Suprapubic skin (tissue), 4 donors: ENCODE measurements at regions not wholly inside any gene's neighbourhood (a gene's known extent, or its start where the extent isn't known, plus 50 kb on each side); places are given as distances from the start of the nearest gene placed in this dataset.

Experiments used
- DNase-seq, 2 donors: peaks; one replicate each; pipeline ENCODE4 v3.0.0-alpha.2; 2019; ENCODE audit warnings: low spot score in 2 of 2
- H3K27ac ChIP-seq: fragments of 200-600 bp; sonication (generic); one replicate; pipeline ENCODE4 v1.5.1; 2019
- H3K27me3 ChIP-seq: fragments of 200-600 bp; sonication (generic); one replicate; pipeline ENCODE4 v1.5.1; 2019
- H3K36me3 ChIP-seq: fragments of 200-600 bp; sonication (generic); one replicate; pipeline ENCODE4 v1.5.1; 2019
- H3K4me1 ChIP-seq: fragments of 200-600 bp; sonication (generic); one replicate; pipeline ENCODE4 v1.5.1; 2019
- H3K4me3 ChIP-seq: fragments of 200-600 bp; sonication (generic); one replicate; pipeline ENCODE4 v1.5.1; 2019; ENCODE audit warnings: mild to moderate bottlenecking
- H3K9me3 ChIP-seq: fragments of 200-600 bp; sonication (generic); one replicate; pipeline ENCODE4 v1.5.1; 2019
- EP300 ChIP-seq: sonication (generic); formaldehyde crosslinking; IDR thresholded peaks from one replicate; pipeline ENCODE4 v1.6.1; 2017; ENCODE audit warnings: antibody characterized with exemption
- POLR2A ChIP-seq, 2 donors: fragments of 450-650 bp; IDR thresholded peaks; one replicate each; pipeline ENCODE4 v1.6.1; 2017; ENCODE audit warnings: antibody characterized with exemption in 2 of 2, mild to moderate bottlenecking in 2 of 2, moderate library complexity in 2 of 2
- POLR2AphosphoS5 ChIP-seq, 3 donors: sonication (generic); formaldehyde crosslinking; IDR thresholded peaks; one replicate each; pipeline ENCODE4 v1.6.1; 2017; ENCODE audit warnings: antibody characterized with exemption in 3 of 3
- WGBS: methylation state at CpG from one replicate; pipeline ENCODE4 v1.1.5; 2018; 5-methylcytosine and 5-hydroxymethylcytosine counted together
- TF ChIP-seq, protein P1 (sequence below), 2 donors: fragments of 200-600 bp in 1 of 2; fragments of 450-650 bp in 1 of 2; sonication (generic) in 1 of 2; IDR thresholded peaks; one replicate each; pipeline ENCODE4 v1.5.1; 2016 to 2019; ENCODE audit warnings: antibody characterized with exemption in 2 of 2, mild to moderate bottlenecking in 1 of 2, moderate library complexity in 1 of 2

DNA sequence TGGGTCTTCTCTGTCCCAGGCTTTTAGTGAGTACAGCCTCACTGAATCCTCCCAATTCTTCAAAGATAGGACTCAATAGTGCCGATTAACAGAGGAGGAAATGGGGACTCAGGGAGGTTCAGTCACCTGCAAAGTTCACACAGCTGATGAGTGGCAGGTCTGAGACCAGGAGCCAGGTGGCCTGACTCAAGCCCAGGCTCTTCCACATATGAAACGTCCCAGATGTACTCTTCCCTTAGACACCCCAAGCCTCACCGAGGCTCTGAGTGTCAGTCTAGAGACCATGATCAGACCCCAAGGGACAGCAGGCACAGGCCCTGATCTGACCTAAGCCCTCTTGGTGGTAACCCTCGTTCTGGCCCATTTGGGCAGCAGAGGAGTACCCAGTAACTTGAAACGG lies 115.2 kb downstream of the INHBB start:
- WGBS: 93% methylated on average over 4 of the region's 5 CpGs
- H3K27ac ChIP-seq: no peak overlapping the region
- no peaks in the 10 kb centered on the region for H3K9me3 ChIP-seq

DNA sequence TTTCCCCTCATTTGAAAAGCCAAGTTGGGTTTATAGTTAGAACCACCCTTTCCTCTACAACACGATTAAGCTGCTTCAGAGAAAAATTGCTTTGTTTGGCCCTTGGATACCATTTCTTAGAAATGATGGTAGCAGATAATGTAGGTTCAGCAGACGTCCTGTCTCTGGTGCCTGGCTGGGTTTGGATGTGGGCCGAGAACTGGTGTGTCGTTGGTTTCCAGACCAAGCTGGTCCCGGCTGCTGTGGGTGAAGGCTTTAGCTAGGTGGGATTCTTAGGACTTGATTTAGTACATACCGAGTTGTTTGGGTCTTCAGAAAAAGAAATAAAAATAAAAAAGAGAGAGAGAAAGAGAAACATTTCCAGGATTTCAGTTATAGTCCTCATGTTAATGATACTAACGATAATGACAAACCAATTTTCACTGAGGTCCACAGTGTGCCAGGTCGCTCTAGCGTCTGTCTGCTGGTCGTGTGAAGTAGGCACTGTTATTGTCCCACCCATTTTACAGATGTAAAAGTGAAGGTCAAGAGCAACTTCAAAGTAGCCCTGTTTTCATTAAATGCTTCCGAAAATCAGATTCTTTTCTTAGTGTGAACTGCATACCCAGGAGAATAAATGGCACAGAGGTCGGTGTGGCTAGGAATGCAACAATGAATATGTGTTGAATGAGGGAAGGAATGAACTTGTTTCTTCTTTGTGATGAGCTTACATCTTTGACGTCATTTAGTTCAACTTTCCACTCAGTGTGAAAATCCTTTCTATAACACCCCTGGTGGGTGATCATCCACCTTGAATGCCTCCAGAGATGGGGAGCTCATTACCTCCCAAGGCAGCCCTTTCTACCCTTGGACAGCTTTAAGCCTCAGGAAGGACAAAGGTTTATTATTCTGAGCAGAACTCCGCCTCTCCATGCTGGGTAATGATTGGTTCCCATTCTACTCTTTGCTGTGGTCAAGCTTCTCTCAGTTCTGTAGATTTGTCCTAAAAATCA lies 115.9 kb downstream of the INHBB start:
- H3K27me3 ChIP-seq: no peaks in the 10 kb centered on the region
- no peak overlapping the region for H3K27ac ChIP-seq
- H3K36me3 ChIP-seq: no peaks in the 10 kb centered on the region
- no peaks in the 10 kb centered on the region for H3K9me3 ChIP-seq
- peaks cover 7% of the 10 kb centered on the region for H3K4me1 ChIP-seq
- no peak for TF ChIP-seq EP300
- TF ChIP-seq, protein P1, sequence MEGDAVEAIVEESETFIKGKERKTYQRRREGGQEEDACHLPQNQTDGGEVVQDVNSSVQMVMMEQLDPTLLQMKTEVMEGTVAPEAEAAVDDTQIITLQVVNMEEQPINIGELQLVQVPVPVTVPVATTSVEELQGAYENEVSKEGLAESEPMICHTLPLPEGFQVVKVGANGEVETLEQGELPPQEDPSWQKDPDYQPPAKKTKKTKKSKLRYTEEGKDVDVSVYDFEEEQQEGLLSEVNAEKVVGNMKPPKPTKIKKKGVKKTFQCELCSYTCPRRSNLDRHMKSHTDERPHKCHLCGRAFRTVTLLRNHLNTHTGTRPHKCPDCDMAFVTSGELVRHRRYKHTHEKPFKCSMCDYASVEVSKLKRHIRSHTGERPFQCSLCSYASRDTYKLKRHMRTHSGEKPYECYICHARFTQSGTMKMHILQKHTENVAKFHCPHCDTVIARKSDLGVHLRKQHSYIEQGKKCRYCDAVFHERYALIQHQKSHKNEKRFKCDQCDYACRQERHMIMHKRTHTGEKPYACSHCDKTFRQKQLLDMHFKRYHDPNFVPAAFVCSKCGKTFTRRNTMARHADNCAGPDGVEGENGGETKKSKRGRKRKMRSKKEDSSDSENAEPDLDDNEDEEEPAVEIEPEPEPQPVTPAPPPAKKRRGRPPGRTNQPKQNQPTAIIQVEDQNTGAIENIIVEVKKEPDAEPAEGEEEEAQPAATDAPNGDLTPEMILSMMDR (IDR thresholded peaks at IDR 0.05): no peak
- no peak for TF ChIP-seq POLR2AphosphoS5 (IDR thresholded peaks at IDR 0.05)
- no peak for TF ChIP-seq POLR2A (IDR thresholded peaks at IDR 0.05)
- WGBS: 74% methylated on average over 14 of the region's 14 CpGs
- no peak overlapping the region for H3K4me3 ChIP-seq
- DNase-seq: no peak

More for the DNA sequence above, 115.2 kb downstream of the INHBB start:
- no peaks in the 10 kb centered on the region for H3K36me3 ChIP-seq
- no peaks in the 10 kb centered on the region for H3K27me3 ChIP-seq
- DNase-seq: no peak
- TF ChIP-seq POLR2AphosphoS5 (IDR thresholded peaks at IDR 0.05) (no peak), POLR2A (IDR thresholded peaks at IDR 0.05) (no peak), EP300 (no peak)
- TF ChIP-seq, protein P1 (IDR thresholded peaks at IDR 0.05): no peak
- peaks cover under 1% of the 10 kb centered on the region for H3K4me1 ChIP-seq
- no peak overlapping the region for H3K4me3 ChIP-seq

DNA sequence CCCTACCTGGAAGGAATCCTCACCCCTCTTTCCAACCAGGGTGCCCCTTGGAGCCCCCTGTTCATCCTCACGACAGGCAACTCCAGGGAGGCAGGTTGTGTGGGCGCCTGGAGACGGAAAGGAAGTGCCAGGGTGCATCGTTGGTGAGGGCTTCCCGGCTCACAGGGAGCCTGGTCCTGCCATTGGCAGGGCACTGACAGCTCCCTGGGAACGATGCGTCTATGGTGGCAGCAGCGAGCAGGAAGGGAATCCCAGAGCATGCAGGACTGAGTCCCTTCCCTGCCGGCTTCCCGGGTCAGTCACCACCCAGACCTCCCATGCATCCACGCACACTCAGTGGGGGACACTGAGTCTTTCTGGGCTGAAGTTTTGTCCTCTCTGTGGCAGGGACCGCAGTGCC lies 117.6 kb downstream of the INHBB start:
- no peak for DNase-seq
- Histone ChIP-seq H3K9me3 (no peaks in the 10 kb centered on the region), H3K27me3 (no peaks in the 10 kb centered on the region), H3K4me3 (no peak overlapping the region), H3K36me3 (no peaks in the 10 kb centered on the region), H3K4me1 (peaks cover 19% of the 10 kb centered on the region), H3K27ac (no peak overlapping the region)
- no peak for TF ChIP-seq POLR2A (IDR thresholded peaks at IDR 0.05)
- TF ChIP-seq EP300: no peak
- no peak for TF ChIP-seq POLR2AphosphoS5 (IDR thresholded peaks at IDR 0.05)
- TF ChIP-seq, protein P1 (IDR thresholded peaks at IDR 0.05): no peak
- WGBS: 44% methylated on average over 11 of the region's 12 CpGs

DNA sequence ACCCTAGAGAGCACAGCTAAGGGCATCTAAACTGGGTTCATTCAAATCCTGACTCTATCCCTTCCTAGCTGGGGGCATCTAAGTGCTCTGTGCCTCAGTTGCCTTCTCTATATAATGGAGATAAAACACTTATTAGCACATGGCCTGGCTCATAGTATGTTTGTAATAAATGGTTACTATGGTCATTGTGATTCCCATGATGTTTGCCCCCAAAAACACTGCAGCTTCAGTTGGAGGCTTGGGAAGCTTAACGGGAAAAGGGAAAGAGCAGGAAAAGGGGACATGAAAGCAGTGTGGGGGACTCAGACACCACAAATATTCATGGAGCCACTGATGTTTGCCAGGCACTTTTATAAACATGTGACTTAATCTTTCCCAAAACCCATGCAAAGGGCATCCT lies 118.1 kb downstream of the INHBB start:
- TF ChIP-seq POLR2AphosphoS5 (IDR thresholded peaks at IDR 0.05) (no peak), EP300 (no peak), POLR2A (IDR thresholded peaks at IDR 0.05) (no peak)
- TF ChIP-seq, protein P1 (IDR thresholded peaks at IDR 0.05): no peak
- H3K9me3 ChIP-seq: no peaks in the 10 kb centered on the region
- no peaks in the 10 kb centered on the region for H3K36me3 ChIP-seq
- no peak overlapping the region for H3K27ac ChIP-seq
- DNase-seq: no peak
- no peaks in the 10 kb centered on the region for H3K27me3 ChIP-seq
- WGBS: 52% methylated on average over 1 of the region's 1 CpG
- H3K4me3 ChIP-seq: no peak overlapping the region
- H3K4me1 ChIP-seq: peaks cover 23% of the 10 kb centered on the region

DNA sequence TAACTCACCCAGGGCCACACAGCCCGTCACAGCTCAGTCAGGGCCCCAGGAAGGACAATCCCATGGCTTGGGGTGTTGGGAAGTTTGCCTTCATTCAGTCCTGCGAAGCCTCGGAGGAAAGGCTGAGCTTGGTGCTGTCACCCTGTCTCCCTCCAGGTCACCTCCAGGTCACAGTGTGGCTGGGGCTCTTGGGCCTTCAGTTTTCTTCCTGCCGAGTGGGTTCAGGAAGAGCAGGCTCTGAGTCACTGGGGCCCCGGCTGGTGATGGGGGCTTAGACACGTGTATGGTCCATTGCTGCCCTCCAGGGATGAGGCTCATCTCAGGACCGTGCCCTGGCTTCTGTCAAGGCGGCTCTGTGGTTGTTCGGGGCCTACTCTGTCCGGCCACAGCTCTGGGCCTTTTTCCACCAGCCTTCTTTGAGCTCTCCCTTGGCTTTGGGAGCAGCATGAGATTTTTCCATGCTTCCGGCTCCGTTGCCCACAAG lies 118.6 kb downstream of the INHBB start:
- H3K9me3 ChIP-seq: no peaks in the 10 kb centered on the region
- DNase-seq: no peak
- peaks cover 28% of the 10 kb centered on the region for H3K4me1 ChIP-seq
- no peaks in the 10 kb centered on the region for H3K27me3 ChIP-seq
- no peaks in the 10 kb centered on the region for H3K36me3 ChIP-seq
- WGBS: 69% methylated on average over 12 of the region's 12 CpGs
- TF ChIP-seq, protein P1 (IDR thresholded peaks at IDR 0.05): no peak
- TF ChIP-seq EP300 (no peak), POLR2A (IDR thresholded peaks at IDR 0.05) (no peak), POLR2AphosphoS5 (IDR thresholded peaks at IDR 0.05) (no peak)
- no peak overlapping the region for H3K27ac ChIP-seq
- H3K4me3 ChIP-seq: no peak overlapping the region
